ENCODE measurements at regions not wholly inside any gene's neighbourhood (a gene's known extent, or its start where the extent isn't known, plus 50 kb on each side); places are given as distances from the start of the nearest gene placed in this dataset.

GRCh38 chr3:1843111-1843510 is 255.6 kb upstream of the CNTN4 start:
- H3K9ac ChIP-seq (ENCODE audit: low read length), result no peak overlapping the region
- no peak overlapping the region for H3K4me2 ChIP-seq (ENCODE audit: low read length)
- peaks cover 10% of the 10 kb centered on the region for H3K27me3 ChIP-seq (ENCODE audit: insufficient read depth, low read depth, low read length)
- H3K9me2 ChIP-seq (ENCODE audit: insufficient read depth, low read length), result no peaks in the 10 kb centered on the region
- H3K9me3 ChIP-seq (ENCODE audit: low read length), result no peaks in the 10 kb centered on the region
- no peak overlapping the region for H3K4me3 ChIP-seq (ENCODE audit: low read length)
- H4K20me1 ChIP-seq (ENCODE audit: insufficient read depth), result no peaks in the 10 kb centered on the region
- H3K79me2 ChIP-seq (replicated peaks; ENCODE audit: insufficient read depth, low read length), result no peaks in the 10 kb centered on the region
- no peaks in the 10 kb centered on the region for H3K36me3 ChIP-seq (ENCODE audit: insufficient read depth, low read length)
- H2AFZ ChIP-seq (ENCODE audit: low read depth, low read length), result no peak overlapping the region
- H3F3A ChIP-seq (ENCODE audit: insufficient read depth, low read length, poor library complexity, severe bottlenecking), result no peaks in the 10 kb centered on the region
- H3K27ac ChIP-seq (ENCODE audit: low read length), result no peak overlapping the region
- no peak for TF ChIP-seq MXI1 (conservative IDR thresholded peaks at IDR 0.05; ENCODE audit: poor library complexity, severe bottlenecking)
- TF ChIP-seq REST (IDR thresholded peaks at IDR 0.05; ENCODE audit: borderline replicate concordance), result no peak

- no peaks in the 10 kb centered on the region for H3K36me3 ChIP-seq (ENCODE audit: insufficient read depth, low read length)
- H2AFZ ChIP-seq (ENCODE audit: low read depth, low read length), result no peak overlapping the region
- no peak overlapping the region for H3K27ac ChIP-seq (ENCODE audit: low read length)
- no peak for TF ChIP-seq POLR2AphosphoS5 (IDR thresholded peaks at IDR 0.05)
- TF ChIP-seq MXI1 (conservative IDR thresholded peaks at IDR 0.05; ENCODE audit: poor library complexity, severe bottlenecking), result no peak
- TF ChIP-seq, protein P1, sequence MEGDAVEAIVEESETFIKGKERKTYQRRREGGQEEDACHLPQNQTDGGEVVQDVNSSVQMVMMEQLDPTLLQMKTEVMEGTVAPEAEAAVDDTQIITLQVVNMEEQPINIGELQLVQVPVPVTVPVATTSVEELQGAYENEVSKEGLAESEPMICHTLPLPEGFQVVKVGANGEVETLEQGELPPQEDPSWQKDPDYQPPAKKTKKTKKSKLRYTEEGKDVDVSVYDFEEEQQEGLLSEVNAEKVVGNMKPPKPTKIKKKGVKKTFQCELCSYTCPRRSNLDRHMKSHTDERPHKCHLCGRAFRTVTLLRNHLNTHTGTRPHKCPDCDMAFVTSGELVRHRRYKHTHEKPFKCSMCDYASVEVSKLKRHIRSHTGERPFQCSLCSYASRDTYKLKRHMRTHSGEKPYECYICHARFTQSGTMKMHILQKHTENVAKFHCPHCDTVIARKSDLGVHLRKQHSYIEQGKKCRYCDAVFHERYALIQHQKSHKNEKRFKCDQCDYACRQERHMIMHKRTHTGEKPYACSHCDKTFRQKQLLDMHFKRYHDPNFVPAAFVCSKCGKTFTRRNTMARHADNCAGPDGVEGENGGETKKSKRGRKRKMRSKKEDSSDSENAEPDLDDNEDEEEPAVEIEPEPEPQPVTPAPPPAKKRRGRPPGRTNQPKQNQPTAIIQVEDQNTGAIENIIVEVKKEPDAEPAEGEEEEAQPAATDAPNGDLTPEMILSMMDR (IDR thresholded peaks at IDR 0.05; ENCODE audit: poor library complexity, severe bottlenecking), result no peak
- TF ChIP-seq EZH2 (IDR thresholded peaks at IDR 0.05; ENCODE audit: borderline replicate concordance, insufficient read depth, low read length, poor library complexity, severe bottlenecking), result no peak
- TF ChIP-seq TAF1 (IDR thresholded peaks at IDR 0.05; ENCODE audit: low read depth), result no peak
- TF ChIP-seq RAD21 (conservative IDR thresholded peaks at IDR 0.05), result no peak
- TF ChIP-seq REST (IDR thresholded peaks at IDR 0.05; ENCODE audit: borderline replicate concordance), result no peak
- no peak for TF ChIP-seq SMC3 (conservative IDR thresholded peaks at IDR 0.05; ENCODE audit: poor library complexity)
- no peak for TF ChIP-seq EP300 (conservative IDR thresholded peaks at IDR 0.05; ENCODE audit: poor library complexity, severe bottlenecking)
- no peaks in the 10 kb centered on the region for H3F3A ChIP-seq (ENCODE audit: insufficient read depth, low read length, poor library complexity, severe bottlenecking)
- H3K9me2 ChIP-seq (ENCODE audit: insufficient read depth, low read length), result no peaks in the 10 kb centered on the region
- H4K20me1 ChIP-seq (ENCODE audit: insufficient read depth), result no peaks in the 10 kb centered on the region
- H3K9me3 ChIP-seq (ENCODE audit: low read length), result no peaks in the 10 kb centered on the region
- H3K27me3 ChIP-seq (ENCODE audit: insufficient read depth, low read depth, low read length), result peaks cover 16% of the 10 kb centered on the region
- H3K9ac ChIP-seq (ENCODE audit: low read length), result no peak overlapping the region
- no peak overlapping the region for H3K4me3 ChIP-seq (ENCODE audit: low read length)
- no peak overlapping the region for H3K4me2 ChIP-seq (ENCODE audit: low read length)
- no peaks in the 10 kb centered on the region for H3K79me2 ChIP-seq (replicated peaks; ENCODE audit: insufficient read depth, low read length)
Observed at GRCh38 chr3:1847571-1847970, 251.1 kb upstream of the CNTN4 start.
